OCI-M1 (cell line): ENCODE measurements at regions not wholly inside any gene's neighbourhood (a gene's known extent, or its start where the extent isn't known, plus 50 kb on each side); places are given as distances from the start of the nearest gene placed in this dataset.

Experiments
- DNase-seq: peaks from one replicate; lab custom pipeline; 2025; lab: John Stamatoyannopoulos, UW

GRCh38 chr1:13878021-13878420, 178.0 kb downstream of the PRDM2 start:
- no peak for DNase-seq

DNA sequence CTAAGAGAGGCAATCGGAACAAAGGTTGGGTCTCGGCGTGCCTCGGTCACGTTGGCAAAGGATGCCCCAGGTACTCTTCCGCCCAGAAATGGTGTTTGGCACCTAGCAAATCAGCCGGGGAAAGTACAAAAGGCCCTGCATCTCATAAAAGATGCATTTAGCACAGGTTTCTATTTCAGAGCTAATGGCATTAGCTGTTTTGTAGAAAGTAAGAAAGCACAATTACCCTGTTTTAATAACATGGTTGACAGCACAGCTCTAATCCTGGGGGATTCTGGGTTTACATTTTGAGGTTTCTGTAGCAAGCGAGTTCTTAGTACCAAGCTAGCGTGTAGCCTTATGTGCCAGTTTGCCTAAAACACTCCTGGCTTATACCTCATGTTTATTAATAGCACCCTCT, 178.5 kb downstream of the PRDM2 start:
- DNase-seq, result no peak

DNA sequence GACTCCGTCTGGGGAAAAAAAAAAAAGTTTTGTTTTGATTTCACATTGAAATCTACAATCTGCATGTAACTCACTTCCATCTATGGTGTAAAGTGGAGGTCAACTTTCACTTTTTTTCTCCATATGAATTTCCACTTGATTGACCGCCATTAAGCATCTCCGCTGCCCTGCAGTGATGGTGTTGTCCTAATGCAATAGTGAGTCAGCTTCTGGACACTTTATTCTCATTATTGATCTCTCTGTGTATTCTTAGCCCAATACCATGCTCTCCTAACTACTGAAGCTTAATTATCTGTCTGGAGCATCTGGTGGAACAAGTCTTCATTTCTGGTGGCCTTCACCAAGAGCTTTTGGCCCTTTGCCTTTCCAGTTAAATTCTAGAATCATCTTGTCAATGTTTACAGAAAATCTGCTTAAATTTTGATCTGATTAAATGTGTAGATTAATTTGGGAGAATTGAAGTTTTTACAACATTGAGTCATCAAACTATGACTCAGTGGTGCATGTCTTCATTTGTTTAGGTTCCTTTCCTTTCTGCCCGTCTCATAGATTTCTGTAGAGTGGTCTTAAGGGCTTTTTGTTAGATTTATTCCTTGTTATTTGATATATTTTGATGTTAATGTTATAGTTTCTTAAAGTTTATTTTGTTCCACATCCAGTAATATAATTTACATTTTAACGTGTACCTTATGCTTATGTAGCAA, 181.5 kb downstream of the PRDM2 start:
- DNase-seq, result no peak

- DNase-seq, result no peak
These were observed 188.5 kb downstream of the PRDM2 start for GRCh38 chr1:13888351-13888986.

GRCh38 chr1:13889495-13889894, 189.5 kb downstream of the PRDM2 start:
- DNase-seq, result no peak

DNA sequence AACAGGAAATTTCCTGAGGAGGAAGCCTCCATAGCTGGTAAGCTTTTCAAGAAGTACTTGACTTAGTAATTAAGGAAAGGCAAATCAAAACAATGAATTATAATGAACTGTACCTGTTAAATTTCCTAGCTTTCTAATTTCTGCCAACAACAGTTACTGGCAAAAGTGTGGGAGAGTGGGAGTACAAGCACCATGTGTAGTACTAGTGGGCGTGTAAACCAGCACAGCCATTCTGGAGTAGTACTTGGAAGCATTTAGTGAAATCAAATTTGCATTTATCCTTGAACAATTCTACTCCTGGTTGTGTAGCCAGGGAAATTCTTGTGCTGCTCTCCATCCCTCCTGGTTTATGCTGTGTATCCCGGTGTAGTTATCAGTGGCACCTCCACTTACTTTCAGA, 190.8 kb downstream of the PRDM2 start:
- no peak for DNase-seq

DNA sequence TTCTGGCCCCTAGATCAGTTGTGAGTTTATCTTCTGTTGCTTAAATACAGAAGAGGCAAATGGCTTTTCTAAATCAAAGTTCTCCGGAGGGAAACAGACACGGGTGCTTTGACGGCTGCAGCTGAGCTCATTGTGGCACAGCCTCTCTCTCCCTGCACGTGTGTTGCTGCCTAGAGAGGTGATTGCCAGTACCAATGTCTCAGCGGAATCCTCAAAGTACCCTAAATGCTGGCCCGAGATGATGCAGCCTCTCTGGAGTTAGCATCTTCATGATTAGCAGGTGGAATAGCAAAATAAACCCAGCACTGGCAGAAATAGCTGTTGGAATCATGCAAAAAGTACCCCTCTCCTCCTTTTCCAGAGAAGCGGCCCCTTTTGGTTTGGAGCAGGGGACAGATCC, 192.2 kb downstream of the PRDM2 start:
- no peak for DNase-seq

GRCh38 chr1:13892671-13893325, 192.8 kb downstream of the PRDM2 start:
- DNase-seq, result no peak

DNA sequence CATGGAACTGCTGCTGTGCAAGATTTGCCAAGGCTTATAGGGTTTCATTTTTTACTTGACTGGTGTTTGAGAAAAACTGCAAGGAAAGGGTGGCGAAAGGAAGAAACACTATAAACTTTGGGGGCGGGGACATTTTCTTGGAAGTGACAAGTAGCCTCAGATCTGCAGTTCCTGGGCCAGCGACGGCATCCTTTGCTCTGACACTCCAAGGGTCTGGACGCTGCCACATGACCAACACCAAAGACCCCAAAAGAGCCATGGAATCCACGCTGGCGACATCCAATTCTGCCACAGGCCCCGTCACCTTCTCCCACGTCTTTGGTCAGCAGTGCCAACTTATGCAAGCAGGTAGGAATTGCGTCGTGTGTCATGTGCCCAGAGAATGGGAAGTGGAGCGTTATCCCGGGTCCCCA, 193.4 kb downstream of the PRDM2 start:
- no peak for DNase-seq

GRCh38 chr1:13896932-13897331, 196.9 kb downstream of the PRDM2 start:
- DNase-seq, result no peak

DNA sequence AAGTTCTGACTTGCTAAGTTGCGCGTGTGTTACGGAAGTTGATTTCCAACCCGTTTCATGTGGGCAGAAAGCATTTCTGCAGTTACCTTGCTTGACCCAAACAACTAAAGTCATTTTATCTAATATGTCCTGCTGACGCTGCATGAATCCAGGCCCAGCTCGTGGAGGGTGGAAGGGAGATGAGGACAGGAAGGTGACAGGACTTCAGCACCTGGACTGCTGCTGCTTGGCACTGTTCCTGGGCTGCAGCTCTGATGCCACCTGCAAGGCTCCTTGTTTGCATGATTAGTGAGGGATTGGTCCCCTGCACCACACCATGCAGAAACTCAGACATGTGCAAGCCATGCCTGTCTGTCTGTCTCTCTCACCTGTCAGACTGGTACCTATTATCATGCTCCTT, 198.4 kb downstream of the PRDM2 start:
- no peak for DNase-seq

DNA sequence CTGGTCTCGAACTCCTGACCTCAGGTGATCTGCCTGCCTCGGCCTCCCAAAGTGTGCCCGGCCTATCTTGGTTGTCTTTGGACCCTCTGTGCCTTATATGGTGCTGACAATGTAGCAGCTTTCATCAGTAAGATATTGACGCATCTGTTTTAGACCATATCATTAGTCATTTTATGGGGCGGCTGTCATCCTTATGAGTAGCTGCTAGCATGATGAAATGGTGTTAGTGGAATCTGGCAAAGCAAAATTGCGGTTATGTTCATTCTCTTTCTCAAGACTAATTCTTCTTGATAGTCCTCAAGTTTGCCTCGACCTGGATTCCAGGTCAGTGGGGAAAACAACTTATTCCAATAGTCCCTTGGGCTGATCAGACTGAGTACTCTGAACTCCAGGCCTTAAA, 199.9 kb downstream of the PRDM2 start:
- DNase-seq, result no peak

DNA sequence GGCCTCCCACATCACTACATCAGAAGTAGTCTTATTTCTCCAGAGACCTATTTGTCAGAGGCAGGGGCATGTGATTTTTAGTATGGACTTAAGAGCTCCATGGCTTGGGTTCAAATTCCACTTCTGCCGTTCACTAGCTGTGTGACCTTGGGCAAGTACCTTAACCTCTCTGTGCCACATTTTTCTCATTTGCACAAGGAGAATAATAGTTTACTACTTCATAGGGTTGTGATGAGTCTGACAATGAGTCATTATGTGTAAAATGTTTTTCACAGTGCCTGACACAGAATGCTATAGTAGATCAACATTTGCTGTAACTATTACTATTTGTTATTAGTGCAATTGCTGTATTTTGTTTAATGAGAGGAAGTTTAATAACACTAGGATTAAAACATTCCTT, 200.6 kb downstream of the PRDM2 start:
- DNase-seq, result no peak

- DNase-seq, result no peak
These were observed 201.1 kb downstream of the PRDM2 start for GRCh38 chr1:13901039-13901438.

GRCh38 chr1:13901597-13901996, 201.6 kb downstream of the PRDM2 start:
- DNase-seq, result no peak

DNA sequence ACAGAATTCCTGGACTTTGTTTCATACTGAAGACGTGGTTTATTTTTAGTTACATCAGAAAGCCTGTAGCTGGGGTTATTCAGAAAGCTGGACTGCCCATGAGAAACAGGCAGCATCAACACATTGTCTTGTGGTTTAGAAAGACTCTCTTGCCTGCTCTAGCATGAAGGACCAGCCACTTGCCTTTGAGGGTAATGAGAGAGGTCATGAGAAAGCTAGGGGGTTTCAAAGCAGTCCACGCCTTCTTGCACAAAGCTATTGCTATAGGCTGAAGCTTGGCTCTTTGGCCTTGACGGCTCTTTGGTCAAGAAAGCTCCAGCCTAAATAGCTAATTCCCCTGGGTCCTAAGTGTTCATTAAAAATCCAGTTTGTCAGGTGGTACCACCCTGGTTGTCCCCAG, 208.1 kb downstream of the PRDM2 start:
- DNase-seq, result no peak

DNA sequence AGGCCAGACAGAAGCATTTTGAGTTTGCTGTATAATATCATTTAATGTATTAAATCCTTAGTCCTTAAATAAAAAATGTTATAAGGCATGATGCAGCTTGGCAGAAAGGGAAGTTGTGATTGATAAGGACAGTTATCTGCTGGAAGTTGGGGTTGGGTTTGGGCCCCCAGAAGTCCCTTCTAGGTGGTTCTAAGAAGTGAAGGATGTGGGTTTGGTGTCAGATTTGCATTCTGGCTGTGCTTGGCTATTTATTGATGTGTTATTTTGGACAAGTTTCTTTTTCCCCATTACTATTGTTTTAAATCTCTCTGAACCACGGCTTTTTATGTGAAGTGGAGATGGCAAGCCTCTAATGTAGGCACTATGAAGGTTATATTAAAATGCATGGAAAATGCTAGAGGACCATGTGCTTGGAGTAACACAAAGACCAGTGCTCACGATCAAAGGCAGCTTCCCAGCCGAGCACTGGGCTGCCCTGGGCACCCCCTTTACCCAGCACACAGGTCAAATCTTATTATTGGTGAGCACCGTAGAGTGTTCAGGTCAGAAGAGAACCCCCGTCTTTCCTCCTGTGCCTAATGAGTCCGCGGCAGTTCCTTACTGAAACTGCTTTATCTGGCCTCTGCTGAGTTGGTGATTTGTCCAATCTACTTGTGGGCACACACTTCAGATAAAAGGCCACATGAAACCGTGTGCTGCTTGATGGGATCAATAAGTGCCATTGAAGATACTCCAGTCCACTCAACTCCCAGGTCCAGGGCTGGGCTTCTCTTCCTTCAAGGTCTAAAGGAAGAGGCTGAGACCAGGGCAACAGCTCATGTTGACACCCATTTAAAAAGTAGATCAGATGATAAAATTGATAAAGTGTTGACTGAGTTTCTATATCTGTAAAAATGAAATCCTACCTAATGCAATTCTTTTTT, 212.0 kb downstream of the PRDM2 start:
- no peak for DNase-seq

DNA sequence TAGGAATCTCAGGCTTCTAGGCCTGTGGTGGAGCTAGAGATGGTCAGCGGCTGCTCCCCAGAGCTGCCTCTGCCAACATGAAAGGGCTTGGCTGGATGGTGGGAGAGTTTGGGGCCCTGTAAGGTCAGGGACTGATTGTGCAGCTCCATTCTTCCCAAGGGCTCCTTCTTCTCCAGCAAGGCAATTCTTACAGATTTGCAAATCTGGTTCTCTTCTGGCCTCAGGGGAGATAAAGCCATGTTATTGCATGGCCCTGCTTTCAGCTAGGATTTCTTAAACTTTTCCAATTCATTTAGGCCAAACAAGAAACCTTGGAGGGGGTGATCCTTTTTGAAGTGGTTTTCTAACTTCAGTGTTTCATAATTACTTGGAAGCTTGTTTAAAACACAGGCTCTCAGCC, 213.4 kb downstream of the PRDM2 start:
- no peak for DNase-seq

DNA sequence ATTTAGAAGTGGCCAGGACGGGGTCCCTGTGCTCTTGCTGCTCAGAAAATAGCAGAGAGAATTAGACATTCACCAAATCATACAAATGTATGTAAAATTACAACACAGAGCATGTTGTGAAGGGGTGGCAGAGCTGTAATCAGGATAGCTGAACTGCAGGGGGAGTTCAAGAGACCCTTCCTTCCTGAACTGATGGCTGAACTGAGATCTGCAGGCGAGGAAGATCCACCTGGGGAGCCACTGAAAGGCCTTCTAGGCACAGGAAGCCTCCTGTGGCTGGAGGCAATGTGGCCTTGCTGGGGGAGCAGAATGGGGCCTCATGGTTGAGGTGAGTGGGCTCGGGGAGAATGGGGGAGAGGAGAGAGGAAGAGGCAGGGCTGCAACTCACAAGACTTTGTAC, 216.5 kb downstream of the PRDM2 start:
- DNase-seq, result no peak

DNA sequence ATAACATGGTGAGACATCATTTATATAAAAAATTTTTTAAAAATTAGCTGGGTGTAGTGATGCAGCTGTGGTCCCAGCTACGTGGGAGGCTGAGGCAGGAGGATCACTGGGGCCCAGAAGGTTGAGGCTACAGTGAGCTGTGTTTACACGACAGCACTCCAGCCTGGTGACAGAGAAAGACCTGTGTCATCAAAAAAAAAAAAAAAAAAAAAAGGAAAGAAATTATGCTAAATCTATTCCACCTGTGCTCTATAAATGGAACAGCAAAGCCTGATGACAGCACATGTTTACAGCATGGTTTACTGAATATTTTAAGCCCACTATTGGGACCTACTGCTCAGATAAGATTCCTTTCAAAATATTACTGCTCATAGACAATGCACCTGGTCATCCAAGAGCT, 217.6 kb downstream of the PRDM2 start:
- DNase-seq, result no peak

- no peak for DNase-seq
These were observed 218.9 kb downstream of the PRDM2 start for GRCh38 chr1:13918862-13919261.

- no peak for DNase-seq
These were observed 221.2 kb downstream of the PRDM2 start for GRCh38 chr1:13921190-13921589.
